ENCODE measurements at regions not wholly inside any gene's neighbourhood (a gene's known extent, or its start where the extent isn't known, plus 50 kb on each side); places are given as distances from the start of the nearest gene placed in this dataset.
"Not testable (repeated sequence)": the region's sequence is repeated elsewhere in the genome, so short reads cannot be mapped to it uniquely, and the experiment has no call there.

GRCh38 chr2:111454404-111454803, 333.7 kb downstream of the BCL2L11 start:
- DNase-seq = not testable (repeated sequence)

GRCh38 chr2:111455016-111456015, 334.6 kb downstream of the BCL2L11 start:
- DNase-seq = not testable (repeated sequence)

GRCh38 chr2:111457191-111457590, 336.5 kb downstream of the BCL2L11 start:
- not testable (repeated sequence) for DNase-seq

GRCh38 chr2:111460901-111461300, 340.2 kb downstream of the BCL2L11 start:
- not testable (repeated sequence) for DNase-seq

GRCh38 chr2:111461831-111462230, 341.1 kb downstream of the BCL2L11 start:
- not testable (repeated sequence) for DNase-seq

- DNase-seq = not testable (repeated sequence)
Observed at GRCh38 chr2:111462572-111462971, 341.9 kb downstream of the BCL2L11 start.

- DNase-seq = not testable (repeated sequence)
Observed at GRCh38 chr2:111463238-111463848, 342.6 kb downstream of the BCL2L11 start.

GRCh38 chr2:111463956-111464355, 343.2 kb downstream of the BCL2L11 start:
- not testable (repeated sequence) for DNase-seq

- DNase-seq = not testable (repeated sequence)
Observed at GRCh38 chr2:111464367-111464766, 343.7 kb downstream of the BCL2L11 start.

- DNase-seq = not testable (repeated sequence)
Observed at GRCh38 chr2:111465521-111465920, 344.8 kb downstream of the BCL2L11 start.

- DNase-seq = not testable (repeated sequence)
Observed at GRCh38 chr2:111466744-111467143, 346.0 kb downstream of the BCL2L11 start.

GRCh38 chr2:111470924-111471323, 350.2 kb downstream of the BCL2L11 start:
- not testable (repeated sequence) for DNase-seq

- DNase-seq = not testable (repeated sequence)
Observed at GRCh38 chr2:111471791-111472530, 351.2 kb downstream of the BCL2L11 start.

- DNase-seq = not testable (repeated sequence)
Observed at GRCh38 chr2:111472844-111473403, 352.2 kb downstream of the BCL2L11 start.

- DNase-seq = not testable (repeated sequence)
Observed at GRCh38 chr2:111473522-111473921, 352.8 kb downstream of the BCL2L11 start.

GRCh38 chr2:111474198-111474705, 353.5 kb downstream of the BCL2L11 start:
- not testable (repeated sequence) for DNase-seq

- not testable (repeated sequence) for DNase-seq
Observed at GRCh38 chr2:111478335-111478734, 357.6 kb downstream of the BCL2L11 start.

GRCh38 chr2:111478871-111479318, 358.2 kb downstream of the BCL2L11 start:
- not testable (repeated sequence) for DNase-seq

- DNase-seq = not testable (repeated sequence)
Observed at GRCh38 chr2:111480016-111480625, 359.4 kb downstream of the BCL2L11 start.

GRCh38 chr2:111480633-111481032, 359.9 kb downstream of the BCL2L11 start:
- DNase-seq = not testable (repeated sequence)

GRCh38 chr2:111481219-111481618, 360.5 kb downstream of the BCL2L11 start:
- DNase-seq = not testable (repeated sequence)
